Mesenchymal stem cell (in vitro differentiated cells and primary cell): ENCODE measurements at regions not wholly inside any gene's neighbourhood (a gene's known extent, or its start where the extent isn't known, plus 50 kb on each side); places are given as distances from the start of the nearest gene placed in this dataset.

ENCODE experiments used
- DNase-seq: peaks from one replicate; pipeline ENCODE4 v3.0.0-alpha.2; 2013
- H2AFZ ChIP-seq: one replicate; pipeline ENCODE4 v1.6.1; 2013; ENCODE audit warnings: low read depth, mild to moderate bottlenecking, control low read depth, inconsistent platforms, low read length, moderate library complexity
- H2AK5ac ChIP-seq: 2 replicates; pipeline ENCODE4 v1.6.1; 2013; ENCODE audit warnings: low read length, moderate library complexity, mild to moderate bottlenecking, inconsistent platforms; ENCODE audit not compliant: severe bottlenecking
- H2BK120ac ChIP-seq: one replicate; pipeline ENCODE4 v1.6.1; 2013; ENCODE audit warnings: low read depth, mild to moderate bottlenecking, inconsistent platforms, low read length, moderate library complexity
- H2BK12ac ChIP-seq, 2 experiments: one replicate each; pipeline ENCODE4 v1.6.1; 2013; ENCODE audit warnings: inconsistent platforms in 2 of 2, low read length in 2 of 2, mild to moderate bottlenecking in 2 of 2, moderate library complexity in 2 of 2, control low read depth in 1 of 2
- H2BK15ac ChIP-seq: one replicate; pipeline ENCODE4 v1.6.1; 2013; ENCODE audit warnings: mild to moderate bottlenecking, low read depth, inconsistent platforms; ENCODE audit not compliant: poor library complexity, severe bottlenecking
- H2BK5ac ChIP-seq: 2 replicates; pipeline ENCODE4 v1.6.1; 2013; ENCODE audit warnings: low read depth, mild to moderate bottlenecking, low read length, control low read depth, inconsistent platforms; ENCODE audit not compliant: poor library complexity, severe bottlenecking
- H3K14ac ChIP-seq, 2 experiments: one replicate each; pipeline ENCODE4 v1.6.1; 2013; ENCODE audit warnings: inconsistent platforms in 2 of 2, low read length in 2 of 2, control low read depth in 1 of 2, mild to moderate bottlenecking in 1 of 2, moderate library complexity in 1 of 2
- H3K18ac ChIP-seq, 2 experiments: one replicate each; pipeline ENCODE4 v1.6.1; 2013; ENCODE audit warnings: inconsistent platforms in 2 of 2, low read length in 2 of 2, control low read depth in 1 of 2, low read depth in 1 of 2, mild to moderate bottlenecking in 1 of 2
- H3K23ac ChIP-seq, 2 experiments: one replicate each; pipeline ENCODE4 v1.6.1; 2013; ENCODE audit warnings: inconsistent platforms in 2 of 2, low read length in 2 of 2, mild to moderate bottlenecking in 2 of 2, moderate library complexity in 2 of 2, control low read depth in 1 of 2
- H3K27ac ChIP-seq: 2 replicates; pipeline ENCODE4 v1.5.1; 2013; ENCODE audit warnings: mild to moderate bottlenecking, moderate library complexity, low read length, control low read depth, inconsistent platforms; ENCODE audit not compliant: poor library complexity, severe bottlenecking
- H3K27me3 ChIP-seq, 2 experiments: 2 replicates each; pipeline versions ENCODE4 v1.6.1 to v1.7.0; 2013; ENCODE audit warnings: low read length in 2 of 2, mild to moderate bottlenecking in 2 of 2, moderate library complexity in 2 of 2, control low read depth in 1 of 2, inconsistent platforms in 1 of 2; ENCODE audit not compliant: control insufficient read depth in 1 of 2, insufficient read depth in 1 of 2
- H3K36me3 ChIP-seq, 2 experiments: 2 replicates each; pipeline versions ENCODE4 v1.6.1 to v1.7.0; 2013; ENCODE audit warnings: low read length in 2 of 2, control low read depth in 1 of 2, inconsistent platforms in 1 of 2, low read depth in 1 of 2, mild to moderate bottlenecking in 1 of 2; ENCODE audit not compliant: insufficient read depth in 2 of 2, control insufficient read depth in 1 of 2
- H3K4ac ChIP-seq, 2 experiments: one replicate each; pipeline ENCODE4 v1.6.1; 2013; ENCODE audit warnings: inconsistent platforms in 2 of 2, low read length in 2 of 2, mild to moderate bottlenecking in 2 of 2, moderate library complexity in 2 of 2, control low read depth in 1 of 2, low read depth in 1 of 2
- H3K4me1 ChIP-seq: 2 replicates; pipeline ENCODE4 v1.6.1; 2013; ENCODE audit warnings: low read depth, low read length, control low read depth; ENCODE audit not compliant: control insufficient read depth, insufficient read depth
- H3K4me2 ChIP-seq: 2 replicates; pipeline ENCODE4 v1.6.1; 2013; ENCODE audit warnings: low read length, mild to moderate bottlenecking, inconsistent platforms; ENCODE audit not compliant: poor library complexity, severe bottlenecking
- H3K4me3 ChIP-seq, 2 experiments: 2 replicates each; pipeline versions ENCODE4 v1.5.1 to v1.7.0; 2013; ENCODE audit warnings: low read length in 2 of 2, mild to moderate bottlenecking in 2 of 2, control low read depth in 1 of 2, low read depth in 1 of 2; ENCODE audit not compliant: insufficient read depth in 1 of 2
- H3K79me1 ChIP-seq: replicated peaks from 2 replicates; pipeline ENCODE4 v1.6.1; 2013; ENCODE audit warnings: mild to moderate bottlenecking, control low read depth, low read length, inconsistent platforms; ENCODE audit not compliant: poor library complexity, severe bottlenecking
- H3K9ac ChIP-seq: 2 replicates; pipeline ENCODE4 v1.7.0; 2013; ENCODE audit warnings: mild to moderate bottlenecking, low read length, moderate library complexity
- H3K9me3 ChIP-seq: 2 replicates; pipeline ENCODE4 v1.7.0; 2013; ENCODE audit warnings: mild to moderate bottlenecking, low read length; ENCODE audit not compliant: control insufficient read depth
- H4K8ac ChIP-seq: one replicate; pipeline ENCODE4 v1.6.1; 2013; ENCODE audit warnings: inconsistent platforms, mild to moderate bottlenecking, low read length, moderate library complexity
- H4K91ac ChIP-seq: one replicate; pipeline ENCODE4 v1.6.1; 2013; ENCODE audit warnings: mild to moderate bottlenecking, low read length, inconsistent platforms
- WGBS: methylation state at CpG from one replicate; pipeline ENCODE4 v1.1.7; 2013; ENCODE audit warnings: mixed read lengths; 5-methylcytosine and 5-hydroxymethylcytosine counted together

DNA sequence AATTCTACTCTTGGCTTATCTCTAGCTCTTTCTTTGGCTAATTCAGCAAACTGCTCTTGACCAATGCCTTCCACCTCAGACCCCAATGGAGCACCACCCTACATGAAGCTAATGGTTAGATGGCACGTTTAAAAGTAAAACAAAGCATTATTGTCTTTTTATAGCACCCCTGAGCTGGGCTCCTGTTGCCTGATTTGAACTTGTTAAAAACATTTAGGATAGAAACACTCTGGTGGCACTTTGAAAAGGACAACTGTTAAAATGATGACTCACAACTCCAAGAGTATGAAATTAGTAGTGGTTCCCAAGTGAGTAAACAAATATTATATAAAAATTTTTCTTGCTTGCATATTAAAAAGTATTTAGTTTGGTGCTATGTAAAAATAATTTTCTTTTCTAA, 299.6 kb upstream of the DCN start:
- Histone ChIP-seq H3K9me3 (no peaks in the 10 kb centered on the region), H3K14ac (no peak overlapping the region), H3K23ac (no peak overlapping the region), H3K27ac (no peak overlapping the region), H4K8ac (no peak overlapping the region), H3K79me1 (no peaks in the 10 kb centered on the region), H2BK120ac (no peak overlapping the region), H2BK12ac (no peak overlapping the region), H3K36me3 (no peaks in the 10 kb centered on the region), H3K27me3 (no peaks in the 10 kb centered on the region), H3K4me1 (no peaks in the 10 kb centered on the region), H3K4me3 (no peak overlapping the region), H2AK5ac (no peak overlapping the region), H2BK5ac (no peak overlapping the region), H3K4me2 (no peak overlapping the region), H4K91ac (no peak overlapping the region), H3K4ac (no peak overlapping the region), H2AFZ (no peak overlapping the region), H3K18ac (no peak overlapping the region), H3K9ac (no peak overlapping the region), H2BK15ac (no peak overlapping the region)
- no CpG with 5 or more reads among the region's 1 CpG for WGBS
- DNase-seq, result no peak

DNA sequence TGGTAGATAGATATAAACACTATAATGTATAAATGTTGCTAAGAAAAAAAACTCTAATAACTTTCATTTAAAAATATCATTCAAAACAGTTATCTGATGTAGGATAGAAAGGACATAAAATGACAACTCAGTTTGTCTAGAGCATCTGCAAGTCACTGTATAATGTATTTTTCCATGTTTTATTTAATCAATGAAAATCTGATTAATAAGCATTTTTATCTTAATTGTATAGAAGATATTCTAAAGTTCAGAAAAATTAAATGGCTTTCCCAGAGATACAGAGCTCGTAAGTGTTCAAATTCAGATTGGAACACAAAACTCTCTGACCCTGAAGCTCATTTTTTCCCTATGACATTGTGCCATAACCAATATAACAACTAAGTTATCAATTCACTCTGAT, 295.9 kb upstream of the DCN start:
- H3K4me1 ChIP-seq, result no peaks in the 10 kb centered on the region
- DNase-seq, result no peak
- H2BK5ac ChIP-seq, result no peak overlapping the region
- H3K4me3 ChIP-seq, result no peak overlapping the region
- 85% methylated on average over 1 of the region's 1 CpG for WGBS
- H2BK120ac ChIP-seq, result no peak overlapping the region
- no peak overlapping the region for H2AFZ ChIP-seq
- H4K8ac ChIP-seq, result no peak overlapping the region
- no peak overlapping the region for H4K91ac ChIP-seq
- H3K36me3 ChIP-seq, result no peaks in the 10 kb centered on the region
- H3K4ac ChIP-seq, result no peak overlapping the region
- H3K27ac ChIP-seq, result no peak overlapping the region
- no peak overlapping the region for H2AK5ac ChIP-seq
- H3K18ac ChIP-seq, result no peak overlapping the region
- no peak overlapping the region for H3K9ac ChIP-seq
- no peaks in the 10 kb centered on the region for H3K9me3 ChIP-seq
- no peaks in the 10 kb centered on the region for H3K27me3 ChIP-seq
- no peak overlapping the region for H2BK15ac ChIP-seq
- no peak overlapping the region for H2BK12ac ChIP-seq
- H3K79me1 ChIP-seq, result no peaks in the 10 kb centered on the region
- no peak overlapping the region for H3K23ac ChIP-seq
- H3K4me2 ChIP-seq, result no peak overlapping the region
- H3K14ac ChIP-seq, result no peak overlapping the region

DNA sequence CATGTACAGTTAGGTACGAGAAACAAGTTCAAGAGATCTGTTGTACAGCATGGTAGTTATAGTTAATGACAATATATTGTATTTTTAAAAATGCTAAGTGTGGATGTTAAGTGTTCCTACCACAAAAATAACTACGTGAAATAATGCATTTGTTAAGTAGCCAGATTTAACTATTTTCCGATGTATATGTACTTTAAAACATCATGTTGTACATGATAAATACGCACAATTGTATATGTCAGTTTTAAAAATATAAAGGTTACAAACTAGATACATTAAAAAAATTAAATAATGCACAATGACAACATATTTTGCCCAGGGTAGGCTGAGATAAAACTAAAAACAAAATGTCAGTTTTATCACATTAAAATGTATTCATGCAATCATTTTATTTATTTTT, 285.1 kb upstream of the DCN start:
- Histone ChIP-seq H3K27ac (no peak overlapping the region), H4K8ac (no peak overlapping the region), H2BK12ac (no peak overlapping the region), H3K4me1 (no peaks in the 10 kb centered on the region), H3K9me3 (no peaks in the 10 kb centered on the region), H2AFZ (no peak overlapping the region), H2AK5ac (no peak overlapping the region), H2BK15ac (no peak overlapping the region), H3K23ac (no peak overlapping the region), H3K27me3 (no peaks in the 10 kb centered on the region), H3K36me3 (no peaks in the 10 kb centered on the region), H2BK120ac (no peak overlapping the region), H3K14ac (no peak overlapping the region), H3K9ac (no peak overlapping the region), H3K18ac (no peak overlapping the region), H4K91ac (no peak overlapping the region), H3K79me1 (no peaks in the 10 kb centered on the region), H3K4ac (no peak overlapping the region), H3K4me2 (no peak overlapping the region), H2BK5ac (no peak overlapping the region), H3K4me3 (no peak overlapping the region)
- WGBS, result 78% methylated on average over 1 of the region's 4 CpGs
- no peak for DNase-seq

DNA sequence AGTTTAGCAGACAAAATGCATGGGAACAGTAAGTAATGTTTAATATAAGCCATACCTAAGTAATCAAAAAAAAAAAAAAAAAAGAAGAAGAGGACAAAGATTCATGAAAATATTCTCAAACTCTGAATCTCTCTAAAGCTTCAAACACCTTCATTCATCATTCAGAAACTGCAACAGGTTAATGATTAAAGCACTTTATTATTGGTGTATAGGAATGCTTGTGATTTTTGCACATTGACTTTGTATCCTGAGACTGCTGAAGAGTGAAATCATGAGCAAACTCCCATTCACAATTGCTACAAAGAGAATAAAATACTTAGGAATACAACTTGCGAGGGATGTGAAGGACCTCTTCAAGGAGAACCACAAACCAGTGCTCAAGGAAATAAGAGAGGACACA, 278.4 kb upstream of the DCN start:
- no peak overlapping the region for H3K18ac ChIP-seq
- H3K4ac ChIP-seq, result no peak overlapping the region
- DNase-seq, result no peak
- H3K4me1 ChIP-seq, result no peaks in the 10 kb centered on the region
- H3K79me1 ChIP-seq, result no peaks in the 10 kb centered on the region
- no peak overlapping the region for H2AK5ac ChIP-seq
- H2AFZ ChIP-seq, result no peak overlapping the region
- H2BK120ac ChIP-seq, result no peak overlapping the region
- H3K36me3 ChIP-seq, result no peaks in the 10 kb centered on the region
- H2BK15ac ChIP-seq, result no peak overlapping the region
- no peak overlapping the region for H3K4me2 ChIP-seq
- H4K8ac ChIP-seq, result no peak overlapping the region
- WGBS, result 93% methylated on average over 1 of the region's 1 CpG
- no peak overlapping the region for H3K27ac ChIP-seq
- no peak overlapping the region for H3K23ac ChIP-seq
- peaks cover 0 to 10% of the 10 kb centered on the region in 2 experiments for H3K27me3 ChIP-seq
- no peaks in the 10 kb centered on the region for H3K9me3 ChIP-seq
- H2BK12ac ChIP-seq, result no peak overlapping the region
- no peak overlapping the region for H3K4me3 ChIP-seq
- no peak overlapping the region for H3K14ac ChIP-seq
- H4K91ac ChIP-seq, result no peak overlapping the region
- no peak overlapping the region for H2BK5ac ChIP-seq
- no peak overlapping the region for H3K9ac ChIP-seq
